Ecto neural progenitor cell (in vitro differentiated cells): ENCODE measurements at regions not wholly inside any gene's neighbourhood (a gene's known extent, or its start where the extent isn't known, plus 50 kb on each side); places are given as distances from the start of the nearest gene placed in this dataset.

Experiments
- DNase-seq: peaks from one replicate; pipeline ENCODE4 v3.0.0-alpha.2; 2018; ENCODE audit warnings: low spot score

- peak; percentile 64 for DNase-seq
Measured at GRCh38 chr5:66306105-66306843, 162.2 kb downstream of the SREK1 start.

- no peak for DNase-seq
Measured at GRCh38 chr5:66306844-66307315, 162.8 kb downstream of the SREK1 start.

- no peak for DNase-seq
Measured at GRCh38 chr5:66307647-66308241, 163.6 kb downstream of the SREK1 start.

- DNase-seq: no peak
Measured at GRCh38 chr5:66312266-66312665, 168.2 kb downstream of the SREK1 start.

GRCh38 chr5:66315784-66316183, 171.7 kb downstream of the SREK1 start:
- no peak for DNase-seq

GRCh38 chr5:66322786-66323528, 178.9 kb downstream of the SREK1 start:
- no peak for DNase-seq

- DNase-seq: peak; percentile 21
Measured at GRCh38 chr5:66323529-66323895, 179.4 kb downstream of the SREK1 start.

GRCh38 chr5:66324357-66324756, 180.3 kb downstream of the SREK1 start:
- DNase-seq: peak; percentile 13

- DNase-seq: no peak
Measured at GRCh38 chr5:66326276-66326675, 182.2 kb downstream of the SREK1 start.

- DNase-seq: no peak
Measured at GRCh38 chr5:66327008-66327407, 182.9 kb downstream of the SREK1 start.

- peak; percentile 8 for DNase-seq
Measured at GRCh38 chr5:66329078-66329477, 185.0 kb downstream of the SREK1 start.

GRCh38 chr5:66333192-66333591, 189.1 kb downstream of the SREK1 start:
- DNase-seq: peak; percentile 15

GRCh38 chr5:66337626-66338226, 193.6 kb downstream of the SREK1 start:
- no peak for DNase-seq

- no peak for DNase-seq
Measured at GRCh38 chr5:66338828-66339227, 194.7 kb downstream of the SREK1 start.

GRCh38 chr5:66339896-66340295, 195.8 kb downstream of the SREK1 start:
- no peak for DNase-seq

- DNase-seq: no peak
Measured at GRCh38 chr5:66340786-66341185, 196.7 kb downstream of the SREK1 start.

- DNase-seq: no peak
Measured at GRCh38 chr5:66342341-66342880, 198.3 kb downstream of the SREK1 start.

GRCh38 chr5:66343370-66344071, 199.4 kb downstream of the SREK1 start:
- DNase-seq: no peak

- DNase-seq: no peak
Measured at GRCh38 chr5:66344544-66344943, 200.4 kb downstream of the SREK1 start.

- no peak for DNase-seq
Measured at GRCh38 chr5:66345281-66345680, 201.2 kb downstream of the SREK1 start.

- no peak for DNase-seq
Measured at GRCh38 chr5:66346869-66347268, 202.8 kb downstream of the SREK1 start.
